ENCODE measurements at regions not wholly inside any gene's neighbourhood (a gene's known extent, or its start where the extent isn't known, plus 50 kb on each side); places are given as distances from the start of the nearest gene placed in this dataset.

GRCh38 chr20:10868299-10868698 is 194.5 kb upstream of the JAG1 start:
- no peak for ATAC-seq (ENCODE audit: low read depth)
- H3K9me1 ChIP-seq (ENCODE audit: insufficient read depth, low read length) = peaks cover 9% of the 10 kb centered on the region; the same call in 1 of the 2 replicates
- no peaks in the 10 kb centered on the region for H3K36me3 ChIP-seq (ENCODE audit: control insufficient read depth, insufficient read depth, low read length)
- H3K79me1 ChIP-seq (ENCODE audit: low read depth in 1 of 2, low read length in 2 of 2) = no peaks in the 10 kb centered on the region
- H4K5ac ChIP-seq (ENCODE audit: low read depth, low read length) = no peak overlapping the region
- no peak overlapping the region for H3K56ac ChIP-seq (ENCODE audit: extremely low read depth, insufficient read depth, low read length)
- H3K9ac ChIP-seq (ENCODE audit: low read depth, low read length) = no peak overlapping the region
- no peak overlapping the region for H3K4me3 ChIP-seq (ENCODE audit: insufficient read depth, low read depth, low read length)
- no peak overlapping the region for H3K14ac ChIP-seq (replicated peaks; ENCODE audit: low read depth, low read length)
- H3K18ac ChIP-seq (ENCODE audit: low read depth, low read length) = no peak overlapping the region
- H2BK120ac ChIP-seq (ENCODE audit: low read depth, low read length) = no peak overlapping the region
- H2AFZ ChIP-seq (replicated peaks; ENCODE audit: low read length, poor library complexity) = no peak overlapping the region
- H2BK15ac ChIP-seq (ENCODE audit: low read depth, low read length) = no peak overlapping the region
- H3K4ac ChIP-seq (ENCODE audit: low read depth, low read length) = no peak overlapping the region
- H3K27me3 ChIP-seq (ENCODE audit: control insufficient read depth, insufficient read depth, low read length) = no peaks in the 10 kb centered on the region
- no peak overlapping the region for H4K8ac ChIP-seq (ENCODE audit: low read depth in 2 of 2, low read length in 2 of 2)
- no peak overlapping the region for H3K23ac ChIP-seq (ENCODE audit: low read depth, low read length)
- no peak overlapping the region for H2AK5ac ChIP-seq (ENCODE audit: low read depth, low read length)
- CTCF ChIA-PET = no interaction called here
- no peak for TF ChIP-seq CTCF (conservative IDR thresholded peaks at IDR 0.05; ENCODE audit: low read depth, low read length)
- TF ChIP-seq POLR2A (IDR thresholded peaks at IDR 0.05; ENCODE audit: low read depth, low read length) = no peak
- no peak for TF ChIP-seq CHD1 (IDR thresholded peaks at IDR 0.05; ENCODE audit: low read depth, low read length)
- no peak for TF ChIP-seq MAFK (IDR thresholded peaks at IDR 0.05; ENCODE audit: low read depth, low read length)
- no peak for TF ChIP-seq BHLHE40 (IDR thresholded peaks at IDR 0.05; ENCODE audit: low read depth, low read length)
- no peak for TF ChIP-seq RFX5 (IDR thresholded peaks at IDR 0.05; ENCODE audit: low read depth, low read length)
- TF ChIP-seq FOS (IDR thresholded peaks at IDR 0.05; ENCODE audit: low read depth, low read length) = no peak
- TF ChIP-seq MXI1 (IDR thresholded peaks at IDR 0.05; ENCODE audit: borderline replicate concordance, low read depth, low read length) = no peak
- no peak for TF ChIP-seq MAZ (IDR thresholded peaks at IDR 0.05; ENCODE audit: borderline replicate concordance, low read depth, low read length)
- no peak for TF ChIP-seq USF2 (IDR thresholded peaks at IDR 0.05; ENCODE audit: low read depth, low read length)
- no peak for TF ChIP-seq SMC3 (IDR thresholded peaks at IDR 0.05; ENCODE audit: low read depth, low read length)
- no peak for TF ChIP-seq NFE2L2 (IDR thresholded peaks at IDR 0.05; ENCODE audit: low read depth, low read length)
- no peak for TF ChIP-seq ELK1 (IDR thresholded peaks at IDR 0.05; ENCODE audit: borderline replicate concordance, low read depth, low read length)
- TF ChIP-seq RAD21 (IDR thresholded peaks at IDR 0.05; ENCODE audit: low read length) = no peak
- TF ChIP-seq CEBPB (IDR thresholded peaks at IDR 0.05; ENCODE audit: low read depth, low read length) = no peak
- no peak for TF ChIP-seq RCOR1 (IDR thresholded peaks at IDR 0.05; ENCODE audit: insufficient replicate concordance, low read length)
- H3K9me3 ChIP-seq (ENCODE audit: control insufficient read depth, insufficient read depth, low read length) = no peaks in the 10 kb centered on the region
- BruUV-seq (replicated peaks) = no TSS peak
- DNase-seq = no peak
- H3K4me2 ChIP-seq (ENCODE audit: low read depth, low read length) = no peak overlapping the region
- H3K4me1 ChIP-seq (ENCODE audit: control insufficient read depth, insufficient read depth, low read length) = peaks cover 9% of the 10 kb centered on the region
- no CpG with 5 or more reads among the region's 3 CpGs for WGBS, 2 experiments (ENCODE audit: extremely low coverage in 2 of 2, insufficient read length in 1 of 2)
- dilution Hi-C loops (cut with HindIII; ENCODE audit: low sequenced_read_pairs, unreplicated experiment) (no loop called here), intact Hi-C loops (cut with micrococcal nuclease) (loop anchor here (10.0 kb wide), 1 partner anchor 313 kb away; no protein-coding TSS in a partner anchor), in situ Hi-C loops (cut with MboI; ENCODE audit: low sequenced_read_pairs) (no loop called here)
- H2AK9ac ChIP-seq (replicated peaks; ENCODE audit: low read depth, low read length, poor library complexity) = no peak overlapping the region
- no peak overlapping the region for H3K27ac ChIP-seq (ENCODE audit: insufficient read depth, low read length)
- H4K91ac ChIP-seq (ENCODE audit: insufficient read depth, low read depth, low read length) = no peak overlapping the region
- POLR2A ChIA-PET (ENCODE audit: unreplicated experiment) = no interaction called here
- no peaks in the 10 kb centered on the region for H4K20me1 ChIP-seq (ENCODE audit: insufficient read depth, low read length)
- no peak overlapping the region for H2BK20ac ChIP-seq (ENCODE audit: low read depth, low read length)
- H2BK5ac ChIP-seq (ENCODE audit: low read depth, low read length, poor library complexity, severe bottlenecking) = no peak overlapping the region
